B cell (primary cell): ENCODE measurements at regions not wholly inside any gene's neighbourhood (a gene's known extent, or its start where the extent isn't known, plus 50 kb on each side); places are given as distances from the start of the nearest gene placed in this dataset.

Experiments
- ATAC-seq: fragments of 200-7000 bp; cut with Tn5 transposase; one replicate; pipeline ENCODE4 v1.10.0; 2021; ENCODE audit warnings: low read depth, mild to moderate bottlenecking, moderate number of reproducible peaks, moderate library complexity
- CTCF ChIA-PET: fragments of 350-600 bp; sonication (Branson Sonifier 250); formaldehyde crosslinking; loops from one replicate; lab custom pipeline; 2021; ENCODE audit warnings: antibody characterized with exemption, inconsistent platforms; lab: Charles Lee
- POLR2A ChIA-PET: fragments of 350-600 bp; sonication (Branson Sonifier 250); formaldehyde crosslinking; loops from one replicate; lab custom pipeline; 2021; ENCODE audit warnings: antibody characterized with exemption; lab: Charles Lee
- DNase-seq: peaks from one replicate; pipeline ENCODE4 v3.0.0; 2013
- H2AFZ ChIP-seq: 2 replicates; pipeline ENCODE4 v1.6.1; 2012; ENCODE audit warnings: mild to moderate bottlenecking, low read depth, low read length; ENCODE audit not compliant: insufficient read depth, poor library complexity, severe bottlenecking
- H3K27ac ChIP-seq, 2 donors: 1 replicate in 1 of 2; 2 replicates in 1 of 2; pipeline ENCODE4 v1.5.1; 2012 to 2013; ENCODE audit warnings: low read length in 2 of 2, mild to moderate bottlenecking in 2 of 2, moderate library complexity in 1 of 2
- H3K27me3 ChIP-seq, 4 experiments: fragments of 200-600 bp in 1 of 4; sonication (generic) in 1 of 4; replicated peaks in 1 of 4; 1 replicate in 2 of 4; 2 replicates in 2 of 4; pipeline versions ENCODE4 v1.6.1 to v1.7.0; 2013 to 2016; ENCODE audit warnings: low read length in 3 of 4, mild to moderate bottlenecking in 2 of 4, mixed read lengths in 1 of 4, moderate library complexity in 1 of 4; ENCODE audit not compliant: insufficient read depth in 4 of 4, control insufficient read depth in 3 of 4; ENCODE audit errors: control extremely low read depth in 1 of 4
- H3K36me3 ChIP-seq, 2 experiments: replicated peaks in 1 of 2; 1 replicate in 1 of 2; 2 replicates in 1 of 2; pipeline versions ENCODE4 v1.6.1 to v1.7.1; 2013; ENCODE audit warnings: low read length in 1 of 2; ENCODE audit not compliant: insufficient read depth in 2 of 2, control insufficient read depth in 1 of 2; ENCODE audit errors: control extremely low read depth in 1 of 2, extremely low read depth in 1 of 2
- H3K4me1 ChIP-seq, 2 donors: fragments of 200-600 bp in 1 of 2; sonication (generic) in 1 of 2; 1 replicate in 1 of 2; 2 replicates in 1 of 2; pipeline versions ENCODE4 v1.5.1 to v1.6.1; 2013 to 2017; ENCODE audit warnings: low read length in 2 of 2; ENCODE audit not compliant: control insufficient read depth in 2 of 2, insufficient read depth in 2 of 2
- H3K4me2 ChIP-seq: replicated peaks from 2 replicates; pipeline ENCODE3; 2012; ENCODE audit warnings: mild to moderate bottlenecking, low read depth, low read length; ENCODE audit not compliant: poor library complexity, severe bottlenecking
- H3K4me3 ChIP-seq, 5 experiments: fragments of 200-600 bp in 1 of 5; sonication (generic) in 1 of 5; 1 replicate in 3 of 5; 2 replicates in 2 of 5; pipeline versions ENCODE4 v1.5.1 to v1.7.0; 2011 to 2016; ENCODE audit warnings: low read length in 4 of 5, mild to moderate bottlenecking in 4 of 5, low read depth in 2 of 5, control low read depth in 1 of 5, moderate library complexity in 1 of 5; ENCODE audit not compliant: insufficient read depth in 1 of 5; ENCODE audit errors: control extremely low read depth in 1 of 5, extremely low read depth in 1 of 5
- H3K79me2 ChIP-seq: fragments of 200-600 bp; sonication (generic); one replicate; pipeline ENCODE4 v1.6.0; 2016; ENCODE audit warnings: low read length; ENCODE audit not compliant: control insufficient read depth, insufficient read depth
- H3K9ac ChIP-seq: fragments of 200-600 bp; sonication (generic); 2 replicates; pipeline ENCODE4 v1.6.1; 2017; ENCODE audit warnings: mild to moderate bottlenecking, low read length, moderate library complexity
- H3K9me3 ChIP-seq, 3 donors: one replicate each; pipeline versions ENCODE4 v1.6.1 to v1.7.1; 2013; ENCODE audit warnings: low read length in 2 of 3; ENCODE audit not compliant: control insufficient read depth in 2 of 3, insufficient read depth in 1 of 3; ENCODE audit errors: control extremely low read depth in 1 of 3
- H4K20me1 ChIP-seq: 2 replicates; pipeline ENCODE4 v1.6.0; 2012; ENCODE audit warnings: mild to moderate bottlenecking, low read length; ENCODE audit not compliant: insufficient read depth, control insufficient read depth, poor library complexity, severe bottlenecking
- H3K27ac Mint-ChIP-seq: one replicate; pipeline ENCODE4 v1.8.0; 2021; ENCODE audit warnings: mixed read lengths
- H3K27me3 Mint-ChIP-seq: one replicate; pipeline ENCODE4 v1.8.0; 2021; ENCODE audit warnings: mixed read lengths
- H3K4me1 Mint-ChIP-seq: one replicate; pipeline ENCODE4 v1.8.0; 2021; ENCODE audit warnings: mixed read lengths
- H3K4me3 Mint-ChIP-seq: one replicate; pipeline ENCODE4 v1.8.0; 2021; ENCODE audit warnings: mixed read lengths
- H3K9me3 Mint-ChIP-seq: one replicate; pipeline ENCODE4 v1.8.0; 2022; ENCODE audit warnings: mixed read lengths; ENCODE audit not compliant: insufficient read depth
- CTCF ChIP-seq: fragments of 200-600 bp; IDR thresholded peaks from one replicate; pipeline ENCODE4 v1.8.0; 2022; ENCODE audit warnings: antibody characterized with exemption, mild to moderate bottlenecking
- EZH2 ChIP-seq: IDR thresholded peaks from 2 replicates; pipeline ENCODE4 v1.6.1; 2012; ENCODE audit warnings: borderline replicate concordance, low read depth, mild to moderate bottlenecking, moderate library complexity, low read length; ENCODE audit not compliant: insufficient read depth, poor library complexity, severe bottlenecking
- WGBS: methylation state at CpG from one replicate; pipeline ENCODE4 v1.1.5; 2013; ENCODE audit warnings: missing lambda C conversion rate; ENCODE audit not compliant: insufficient coverage; 5-methylcytosine and 5-hydroxymethylcytosine counted together
- intact Hi-C: fragments of 100-400 bp; cut with micrococcal nuclease; formaldehyde crosslinking; loops from one replicate; pipeline ENCODE4 v1.10.0; 2022

GRCh38 chr5:1945606-1946005 lies 62.9 kb upstream of the IRX4 start:
- WGBS, result 68% methylated on average over 12 of the region's 13 CpGs
- Mint-ChIP-seq H3K4me1 (no peaks in the 10 kb centered on the region), H3K4me3 (no peak overlapping the region), H3K9me3 (no peaks in the 10 kb centered on the region), H3K27ac (no peak overlapping the region), H3K27me3 (peaks cover 15% of the 10 kb centered on the region)
- no peaks in the 10 kb centered on the region for H3K36me3 ChIP-seq
- DNase-seq, result no peak
- ChIA-PET CTCF (no interaction called here), POLR2A (no interaction called here)
- TF ChIP-seq CTCF (no peak), EZH2 (no peak)
- ATAC-seq, result no peak
- no peaks in the 10 kb centered on the region for H3K79me2 ChIP-seq
- no peak overlapping the region for H2AFZ ChIP-seq
- no peaks in the 10 kb centered on the region for H4K20me1 ChIP-seq
- H3K9me3 ChIP-seq, result peaks cover 0 to 3% (median 0%) of the 10 kb centered on the region in 3 donors
- no peak overlapping the region for H3K4me2 ChIP-seq
- H3K27ac ChIP-seq, result no peak overlapping the region
- intact Hi-C loops, result no loop called here
- no peak overlapping the region for H3K9ac ChIP-seq
- H3K4me1 ChIP-seq, result no peaks in the 10 kb centered on the region
- no peak overlapping the region for H3K4me3 ChIP-seq
- H3K27me3 ChIP-seq, result no peaks in the 10 kb centered on the region

- H4K20me1 ChIP-seq, result no peaks in the 10 kb centered on the region
- Mint-ChIP-seq H3K9me3 (no peaks in the 10 kb centered on the region), H3K27me3 (peaks cover 9% of the 10 kb centered on the region), H3K4me3 (no peak overlapping the region), H3K4me1 (no peaks in the 10 kb centered on the region), H3K27ac (no peak overlapping the region)
- H3K79me2 ChIP-seq, result no peaks in the 10 kb centered on the region
- H3K27ac ChIP-seq, result no peak overlapping the region
- H2AFZ ChIP-seq, result no peak overlapping the region
- no peaks in the 10 kb centered on the region for H3K27me3 ChIP-seq
- POLR2A ChIA-PET, result no interaction called here
- H3K9ac ChIP-seq, result no peak overlapping the region
- DNase-seq, result no peak
- 72% methylated on average over 6 of the region's 10 CpGs for WGBS
- intact Hi-C loops, result no loop called here
- CTCF ChIA-PET, result no interaction called here
- H3K36me3 ChIP-seq, result no peaks in the 10 kb centered on the region
- no peak for ATAC-seq
- H3K4me2 ChIP-seq, result no peak overlapping the region
- TF ChIP-seq EZH2 (no peak), CTCF (no peak)
- no peak overlapping the region for H3K4me3 ChIP-seq
- H3K4me1 ChIP-seq, result no peaks in the 10 kb centered on the region
- H3K9me3 ChIP-seq, result peaks cover 0 to 3% (median 0%) of the 10 kb centered on the region in 3 donors
Measured at GRCh38 chr5:1944408-1944807, 61.7 kb upstream of the IRX4 start.
